Ovary (tissue), 7 donors: ENCODE measurements at regions not wholly inside any gene's neighbourhood (a gene's known extent, or its start where the extent isn't known, plus 50 kb on each side); places are given as distances from the start of the nearest gene placed in this dataset.

Experiments used
- DNase-seq, 5 donors: peaks; one replicate each; pipeline ENCODE4 v3.0.0-alpha.2; 2019 to 2020
- H3K27ac ChIP-seq, 2 donors: fragments of 200-600 bp; one replicate each; pipeline versions ENCODE4 v1.5.1 to v1.8.0; 2019 to 2022
- H3K27me3 ChIP-seq: fragments of 200-600 bp; one replicate; pipeline ENCODE4 v1.8.0; 2022
- H3K36me3 ChIP-seq: fragments of 200-600 bp; sonication (generic); one replicate; pipeline ENCODE4 v1.5.1; 2019
- H3K4me1 ChIP-seq: one replicate; pipeline ENCODE4 v1.8.1; 2013; ENCODE audit warnings: mild to moderate bottlenecking, moderate library complexity; ENCODE audit not compliant: insufficient read depth
- H3K4me3 ChIP-seq: fragments of 200-600 bp; sonication (generic); one replicate; pipeline ENCODE4 v1.5.1; 2017
- H3K9me3 ChIP-seq, 2 donors: fragments of 200-600 bp in 1 of 2; sonication (generic) in 1 of 2; one replicate each; pipeline versions ENCODE4 v1.5.1 to v1.8.1; 2013 to 2019; ENCODE audit warnings: mild to moderate bottlenecking in 1 of 2, moderate library complexity in 1 of 2
- EP300 ChIP-seq: sonication (generic); formaldehyde crosslinking; IDR thresholded peaks from one replicate; pipeline ENCODE4 v1.6.1; 2017; ENCODE audit warnings: antibody characterized with exemption
- POLR2A ChIP-seq: fragments of 450-650 bp; IDR thresholded peaks from one replicate; pipeline ENCODE4 v1.6.1; 2017; ENCODE audit warnings: antibody characterized with exemption, mild to moderate bottlenecking, moderate library complexity
- WGBS, 3 donors: extraction: QIAGEN DNeasy Blood & Tissue Kit in 1 of 3; methylation state at CpG; one replicate each; pipeline versions ENCODE4 v1.1.5 to v1.1.7; 2013 to 2017; 5-methylcytosine and 5-hydroxymethylcytosine counted together
- intact Hi-C, 4 donors: fragments of 100-400 bp; cut with DNase I; formaldehyde crosslinking; loops; one replicate each; pipeline versions ENCODE4 v1.11.0 to v1.15.1; 2022 to 2023
- TF ChIP-seq, protein P1 (sequence below), 3 donors: fragments of 450-650 bp in 2 of 3; fragments of 200-600 bp in 1 of 3; IDR thresholded peaks; one replicate each; pipeline versions ENCODE4 v1.5.1 to v1.8.0; 2016 to 2022; ENCODE audit warnings: antibody characterized with exemption in 3 of 3, mild to moderate bottlenecking in 1 of 3
- donor health status: DM: no; HTN: no; CAD: no; lungs with moderate emphysema.
- donor health status: DM: no; HTN: no; CAD: no.
- donor health status: Bipolar disorder and iron deficiency.
- donor health status: DM: no; HTN: no; CAD: no.
- donor health status: DM: yes; HTN: yes; CAD: no.

DNA sequence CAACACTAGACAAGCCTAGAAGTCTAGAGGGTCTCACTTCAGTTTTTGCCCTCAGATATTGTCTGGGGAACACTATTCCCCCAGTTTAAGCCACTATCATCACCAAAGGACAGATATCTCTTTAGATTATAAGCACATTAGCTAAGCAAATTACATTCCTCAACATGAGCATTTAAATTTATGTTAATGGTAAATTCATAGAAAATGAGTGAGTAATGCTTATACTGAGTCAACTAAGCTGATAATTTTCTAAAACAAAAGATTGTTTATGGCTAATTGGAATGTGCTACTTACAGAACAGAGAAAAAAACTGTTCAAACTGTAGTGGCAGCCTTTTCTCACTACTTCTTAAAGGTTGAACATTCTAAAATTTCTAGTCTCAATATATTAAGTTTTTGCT, 290.2 kb downstream of the SLITRK1 start:
- no peak for DNase-seq
- no peaks in the 10 kb centered on the region for H3K27me3 ChIP-seq
- no peaks in the 10 kb centered on the region for H3K4me1 ChIP-seq
- no peaks in the 10 kb centered on the region for H3K9me3 ChIP-seq
- H3K27ac ChIP-seq = no peak overlapping the region
- no peak overlapping the region for H3K4me3 ChIP-seq
- no peak for TF ChIP-seq POLR2A
- TF ChIP-seq EP300 = no peak
- TF ChIP-seq, protein P1, sequence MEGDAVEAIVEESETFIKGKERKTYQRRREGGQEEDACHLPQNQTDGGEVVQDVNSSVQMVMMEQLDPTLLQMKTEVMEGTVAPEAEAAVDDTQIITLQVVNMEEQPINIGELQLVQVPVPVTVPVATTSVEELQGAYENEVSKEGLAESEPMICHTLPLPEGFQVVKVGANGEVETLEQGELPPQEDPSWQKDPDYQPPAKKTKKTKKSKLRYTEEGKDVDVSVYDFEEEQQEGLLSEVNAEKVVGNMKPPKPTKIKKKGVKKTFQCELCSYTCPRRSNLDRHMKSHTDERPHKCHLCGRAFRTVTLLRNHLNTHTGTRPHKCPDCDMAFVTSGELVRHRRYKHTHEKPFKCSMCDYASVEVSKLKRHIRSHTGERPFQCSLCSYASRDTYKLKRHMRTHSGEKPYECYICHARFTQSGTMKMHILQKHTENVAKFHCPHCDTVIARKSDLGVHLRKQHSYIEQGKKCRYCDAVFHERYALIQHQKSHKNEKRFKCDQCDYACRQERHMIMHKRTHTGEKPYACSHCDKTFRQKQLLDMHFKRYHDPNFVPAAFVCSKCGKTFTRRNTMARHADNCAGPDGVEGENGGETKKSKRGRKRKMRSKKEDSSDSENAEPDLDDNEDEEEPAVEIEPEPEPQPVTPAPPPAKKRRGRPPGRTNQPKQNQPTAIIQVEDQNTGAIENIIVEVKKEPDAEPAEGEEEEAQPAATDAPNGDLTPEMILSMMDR (IDR thresholded peaks at IDR 0.05) = no peak
- intact Hi-C loops = no loop called here
- H3K36me3 ChIP-seq = no peaks in the 10 kb centered on the region

DNA sequence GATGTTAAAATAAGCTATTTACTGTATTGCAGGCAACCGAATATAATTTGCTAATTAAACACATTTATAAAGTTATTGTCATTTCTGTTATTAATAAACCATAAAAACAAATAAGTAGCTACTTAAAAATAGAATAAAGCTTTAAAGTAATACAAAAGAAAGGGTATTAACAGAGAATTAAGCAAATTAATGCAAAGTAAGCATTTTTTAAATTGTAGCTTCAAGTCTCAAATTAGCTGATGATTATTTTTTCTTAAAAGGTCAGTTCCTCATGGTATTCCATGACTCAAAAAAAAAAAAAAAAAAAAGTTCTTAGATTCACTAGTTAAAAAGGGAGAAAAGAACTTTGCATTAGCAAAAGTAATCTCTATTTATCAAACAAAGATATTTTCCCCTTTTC, 292.5 kb downstream of the SLITRK1 start:
- WGBS, 3 donors = 30 to 58% (median 35%) methylated on average over 1 of the region's 1 CpG
- no peaks in the 10 kb centered on the region for H3K9me3 ChIP-seq
- no peaks in the 10 kb centered on the region for H3K27me3 ChIP-seq
- DNase-seq = no peak
- intact Hi-C loops = no loop called here
- no peak overlapping the region for H3K4me3 ChIP-seq
- no peak overlapping the region for H3K27ac ChIP-seq
- TF ChIP-seq POLR2A (no peak), EP300 (no peak)
- TF ChIP-seq, protein P1 (IDR thresholded peaks at IDR 0.05) = no peak
- no peaks in the 10 kb centered on the region for H3K36me3 ChIP-seq
- no peaks in the 10 kb centered on the region for H3K4me1 ChIP-seq

DNA sequence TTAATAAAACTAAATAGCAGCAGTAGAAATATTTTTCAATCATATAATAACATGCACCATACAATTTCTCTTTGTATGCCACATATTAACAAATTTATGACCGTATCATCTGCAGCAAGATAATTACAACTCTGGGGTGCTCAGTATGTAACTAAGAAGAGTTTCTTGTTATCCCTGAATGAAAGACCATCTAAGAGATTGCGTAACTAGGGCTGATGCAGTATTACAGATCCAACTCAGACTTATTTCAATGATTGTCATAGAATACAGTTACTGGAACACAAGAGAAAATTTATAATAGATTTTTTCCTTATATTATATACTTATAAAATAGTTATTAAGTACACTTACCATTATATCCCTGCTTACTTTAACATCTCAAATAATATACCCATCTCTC, 305.1 kb downstream of the SLITRK1 start:
- whole genome bisulfite sequencing, 3 donors = 87 to 92% (median 90%) methylated on average over 2 of the region's 2 CpGs
- intact Hi-C loops = no loop called here
- Histone ChIP-seq H3K9me3 (no peaks in the 10 kb centered on the region), H3K27me3 (no peaks in the 10 kb centered on the region), H3K4me3 (no peak overlapping the region), H3K27ac (no peak overlapping the region), H3K4me1 (no peaks in the 10 kb centered on the region), H3K36me3 (no peaks in the 10 kb centered on the region)
- no peak for DNase-seq
- no peak for TF ChIP-seq EP300
- TF ChIP-seq, protein P1 (IDR thresholded peaks at IDR 0.05) = no peak
- no peak for TF ChIP-seq POLR2A

DNA sequence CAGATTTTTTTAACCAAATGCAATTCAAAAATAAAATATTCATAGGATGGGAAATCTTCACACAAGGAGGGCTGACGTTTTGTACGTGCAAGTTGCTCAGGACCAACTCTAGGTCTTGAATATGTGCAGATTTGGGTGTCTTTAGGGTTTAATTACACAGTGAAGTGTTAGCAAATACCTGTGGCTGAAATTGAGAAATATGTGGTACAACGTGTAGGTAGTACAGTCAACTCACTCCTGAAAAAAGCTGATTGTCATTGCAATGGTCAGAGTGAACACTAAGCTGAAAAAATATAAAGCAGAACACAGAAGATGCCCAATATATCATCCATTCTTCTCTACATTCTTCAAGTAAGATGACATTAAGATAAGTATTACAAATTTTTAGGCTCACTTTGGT, 314.3 kb downstream of the SLITRK1 start:
- no peaks in the 10 kb centered on the region for H3K9me3 ChIP-seq
- no peaks in the 10 kb centered on the region for H3K36me3 ChIP-seq
- intact Hi-C loops = no loop called here
- H3K27ac ChIP-seq = no peak overlapping the region
- H3K4me3 ChIP-seq = no peak overlapping the region
- 65 to 79% (median 73%) methylated on average over 3 of the region's 3 CpGs for WGBS, 3 donors
- no peaks in the 10 kb centered on the region for H3K4me1 ChIP-seq
- no peak for DNase-seq
- TF ChIP-seq EP300 (no peak), POLR2A (no peak)
- TF ChIP-seq, protein P1 (IDR thresholded peaks at IDR 0.05) = no peak
- H3K27me3 ChIP-seq = no peaks in the 10 kb centered on the region

DNA sequence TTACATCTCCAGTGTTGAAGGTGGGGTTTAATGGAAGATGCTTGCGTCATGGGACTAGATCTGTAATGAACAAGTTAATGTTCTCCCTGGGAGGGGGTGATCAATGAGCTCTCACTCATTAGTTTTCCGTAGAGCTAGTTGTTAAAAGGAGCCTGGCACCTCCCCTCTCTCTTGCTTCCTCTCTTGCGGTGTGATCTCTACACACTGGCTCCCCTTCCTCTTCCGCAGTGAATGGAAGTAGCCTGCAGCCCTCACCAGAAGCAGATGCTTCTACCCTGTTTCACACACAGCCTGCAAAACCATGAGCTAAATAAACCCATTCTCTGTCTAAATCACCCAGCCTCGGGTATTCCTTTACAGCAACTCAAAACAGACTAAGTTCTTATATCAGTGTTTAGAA, 318.8 kb downstream of the SLITRK1 start:
- intact Hi-C loops = no loop called here
- WGBS, 3 donors = 70 to 72% (median 71%) methylated on average over 5 of the region's 5 CpGs

More for the DNA sequence above, 318.8 kb downstream of the SLITRK1 start:
- H3K27ac ChIP-seq = no peak overlapping the region
- no peak overlapping the region for H3K4me3 ChIP-seq
- no peak for DNase-seq
- H3K36me3 ChIP-seq = no peaks in the 10 kb centered on the region
- TF ChIP-seq, protein P1 (IDR thresholded peaks at IDR 0.05) = no peak
- TF ChIP-seq POLR2A (no peak), EP300 (no peak)
- H3K9me3 ChIP-seq = no peaks in the 10 kb centered on the region
- no peaks in the 10 kb centered on the region for H3K4me1 ChIP-seq
- no peaks in the 10 kb centered on the region for H3K27me3 ChIP-seq
